NCI-H146 treated with DMSO at 0.1 percent for 48 hours (cell line): ENCODE measurements at regions not wholly inside any gene's neighbourhood (a gene's known extent, or its start where the extent isn't known, plus 50 kb on each side); places are given as distances from the start of the nearest gene placed in this dataset.
"Not testable (repeated sequence)": the region's sequence is repeated elsewhere in the genome, so short reads cannot be mapped to it uniquely, and the experiment has no call there.

Experiments used
- DNase-seq: peaks from one replicate; lab custom pipeline; 2025; ENCODE audit not compliant: unreplicated experiment; lab: John Stamatoyannopoulos, UW

DNA sequence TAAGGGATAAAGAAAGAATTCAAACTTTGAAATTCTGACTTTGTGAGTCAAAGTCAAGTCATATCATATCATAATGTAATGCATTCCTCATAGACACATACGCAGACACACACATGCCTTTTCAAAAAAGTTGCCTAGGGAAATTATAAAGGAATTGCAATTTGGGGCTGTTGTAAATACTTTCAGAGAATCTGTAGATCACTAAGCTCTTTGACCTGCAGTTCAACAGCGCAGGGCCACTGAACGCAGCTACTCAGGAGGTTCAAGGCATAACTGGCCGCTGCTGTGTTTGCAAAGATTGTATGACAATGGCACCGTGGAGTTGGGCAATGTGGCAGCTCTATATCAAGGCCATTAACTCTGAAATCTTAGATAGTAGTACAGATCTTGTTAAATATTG is 188.4 kb upstream of the THRB start:
- no peak for DNase-seq

DNA sequence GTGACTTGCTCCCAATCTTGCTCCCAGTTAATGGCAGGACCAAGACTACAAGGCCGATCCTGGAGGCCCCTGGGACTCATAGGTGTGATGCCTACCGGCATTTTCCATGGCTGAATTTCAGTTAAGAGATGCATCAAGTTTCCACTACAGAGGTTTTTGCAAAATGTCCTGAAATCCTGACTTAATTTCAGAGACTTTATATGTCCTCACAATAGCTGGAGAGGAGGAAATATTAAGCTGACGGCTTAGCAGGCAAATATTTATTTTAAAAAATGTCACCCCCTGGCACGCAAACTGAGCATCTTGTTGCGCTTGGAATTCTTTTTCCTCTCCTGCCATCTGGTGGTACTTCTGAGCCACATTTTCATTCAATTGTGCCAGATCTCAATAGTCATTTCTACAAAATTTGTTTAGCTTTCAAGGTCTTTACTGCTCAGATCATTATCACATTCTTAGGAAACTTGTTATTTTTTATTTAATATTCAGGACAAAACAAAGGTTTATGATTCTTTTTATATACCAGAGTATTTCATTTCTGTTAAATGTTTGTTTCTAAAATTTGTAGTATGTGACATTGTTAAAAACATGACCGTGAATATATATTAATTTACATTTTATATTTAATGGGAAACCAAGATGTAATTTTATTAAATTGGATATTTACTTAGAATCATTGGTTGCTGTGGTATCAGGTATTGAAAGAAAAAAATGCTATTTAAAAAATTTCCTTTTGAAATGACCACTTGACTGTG is 189.2 kb upstream of the THRB start:
- peak; percentile 32 for DNase-seq

DNA sequence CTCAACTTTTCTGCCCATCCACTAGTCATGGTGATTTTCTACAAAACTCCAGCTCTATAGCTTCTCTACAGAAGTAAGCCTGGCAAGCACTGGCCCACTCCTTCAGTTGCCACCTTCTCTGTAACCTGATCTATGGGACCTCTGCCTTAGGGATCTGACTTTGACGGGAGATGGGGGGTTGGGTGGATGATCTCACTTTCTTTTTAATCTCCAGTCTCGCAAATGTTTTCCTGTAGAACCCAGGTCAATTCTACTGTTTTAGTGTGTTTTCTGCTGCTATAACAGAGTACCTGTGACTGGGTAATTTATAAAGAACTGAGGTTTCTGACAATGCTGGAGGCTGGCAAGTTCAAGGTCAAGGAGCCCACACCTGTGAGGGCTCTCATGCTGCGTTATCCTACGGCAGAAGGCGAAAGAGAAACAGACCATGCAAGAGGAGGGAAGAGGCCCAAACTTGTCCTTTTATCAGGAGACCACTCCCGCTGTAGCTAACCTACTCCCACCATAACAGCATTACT is 189.9 kb upstream of the THRB start:
- DNase-seq = no peak

DNA sequence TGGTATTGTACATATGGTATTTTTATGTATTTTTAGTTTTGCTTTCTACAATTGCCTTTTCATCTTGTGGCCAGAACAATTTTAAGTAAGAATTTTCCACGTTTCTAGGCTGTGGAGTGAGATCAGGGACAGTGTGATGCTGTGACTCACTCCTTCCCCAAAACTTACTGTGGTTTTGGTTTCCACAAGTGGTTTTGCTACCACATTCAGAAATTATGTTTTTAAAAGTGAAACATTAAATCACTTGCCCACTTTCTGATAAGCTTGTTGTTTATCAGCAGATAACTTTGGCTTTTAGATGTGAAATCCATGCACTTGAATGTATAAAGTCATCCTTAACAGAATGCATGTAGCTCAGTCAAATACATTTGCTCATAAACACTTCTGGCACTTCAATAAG is 192.2 kb upstream of the THRB start:
- DNase-seq = no peak

DNA sequence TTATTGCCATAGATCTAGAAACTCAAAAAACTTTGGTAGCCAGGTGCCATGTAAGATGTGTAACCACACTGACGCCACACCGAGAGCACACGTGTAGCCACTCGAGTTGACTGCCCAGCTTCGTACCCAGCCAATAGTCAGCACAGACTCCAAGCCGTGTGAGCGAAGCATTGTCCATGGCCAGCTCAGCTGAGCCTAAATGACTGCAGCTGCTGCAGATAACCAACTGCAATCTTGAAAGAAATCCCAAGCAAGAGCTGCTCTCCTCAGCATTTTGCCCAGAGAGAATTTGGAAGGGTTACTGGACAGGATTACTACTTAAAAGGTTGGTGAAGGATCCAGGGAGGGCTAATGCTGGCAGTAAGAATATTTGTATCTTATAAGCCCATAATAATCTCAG is 193.0 kb upstream of the THRB start:
- no peak for DNase-seq

DNA sequence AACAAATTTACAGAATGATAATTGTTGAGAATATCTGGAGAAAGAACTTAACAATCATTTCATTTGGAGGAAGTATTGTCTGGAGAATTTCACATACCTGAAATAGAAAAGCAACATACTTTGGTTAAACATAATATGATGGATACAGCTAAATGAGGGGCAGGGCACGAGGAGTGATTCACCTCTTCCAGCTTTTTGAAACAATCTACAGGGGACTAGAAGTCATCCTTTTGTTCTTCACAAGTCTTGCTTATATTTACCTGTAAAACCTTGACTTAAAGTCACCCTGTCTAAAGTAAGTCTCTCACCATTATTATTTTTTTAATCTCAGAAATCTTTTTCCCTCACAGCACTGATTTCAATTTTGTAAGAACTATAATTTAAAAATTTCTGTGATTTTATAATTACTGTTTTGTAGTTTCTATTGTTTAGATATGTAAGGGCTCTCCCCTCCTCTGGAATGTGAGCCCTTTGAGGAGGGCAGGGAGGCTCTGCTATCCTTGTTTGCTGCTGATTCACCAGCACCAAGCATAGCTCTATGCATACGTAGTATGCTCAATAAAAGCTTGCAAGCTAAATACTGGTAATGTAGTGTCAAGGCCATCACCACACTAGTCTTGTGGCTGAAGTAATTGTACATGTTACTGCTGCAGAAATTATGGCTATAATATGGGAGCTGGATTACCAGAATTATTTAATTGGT is 193.9 kb upstream of the THRB start:
- no peak for DNase-seq

DNA sequence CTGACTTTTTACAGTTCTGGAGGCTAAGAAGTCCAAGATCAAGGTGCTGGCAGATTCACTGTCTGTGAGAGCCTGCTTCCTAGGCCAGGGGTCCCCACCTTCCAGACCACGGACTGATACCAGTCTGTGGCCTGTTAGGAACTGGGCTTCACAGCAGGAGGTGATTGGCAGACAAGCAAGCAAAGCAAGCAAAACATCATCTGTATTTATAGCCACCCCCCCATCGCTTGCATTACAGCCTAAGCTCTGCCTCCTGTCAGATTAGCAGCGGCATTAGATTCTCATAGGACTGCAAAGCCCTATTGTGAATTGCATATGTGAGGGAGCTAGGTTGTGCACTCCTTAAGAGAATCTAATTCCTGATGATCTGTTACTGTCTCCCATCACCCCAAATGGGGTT is 194.7 kb upstream of the THRB start:
- no peak for DNase-seq

DNA sequence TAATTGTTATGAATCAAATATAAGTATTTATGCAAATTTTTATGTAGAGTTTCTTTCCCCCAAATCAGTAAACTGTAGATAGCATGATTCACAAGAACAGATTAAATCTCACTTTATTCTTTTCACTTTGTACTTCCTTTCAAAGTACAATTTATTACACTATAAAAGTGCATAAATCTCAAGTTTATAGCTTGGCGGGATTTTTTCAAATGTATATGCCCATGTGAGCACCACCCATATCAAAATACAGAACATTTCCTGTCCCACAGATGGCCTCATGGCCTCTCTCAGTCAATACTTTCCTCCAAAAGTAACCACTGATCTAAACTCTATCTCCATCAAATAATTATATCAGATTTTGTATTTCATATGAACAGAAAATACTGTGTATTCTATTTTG is 196.1 kb upstream of the THRB start:
- no peak for DNase-seq

DNA sequence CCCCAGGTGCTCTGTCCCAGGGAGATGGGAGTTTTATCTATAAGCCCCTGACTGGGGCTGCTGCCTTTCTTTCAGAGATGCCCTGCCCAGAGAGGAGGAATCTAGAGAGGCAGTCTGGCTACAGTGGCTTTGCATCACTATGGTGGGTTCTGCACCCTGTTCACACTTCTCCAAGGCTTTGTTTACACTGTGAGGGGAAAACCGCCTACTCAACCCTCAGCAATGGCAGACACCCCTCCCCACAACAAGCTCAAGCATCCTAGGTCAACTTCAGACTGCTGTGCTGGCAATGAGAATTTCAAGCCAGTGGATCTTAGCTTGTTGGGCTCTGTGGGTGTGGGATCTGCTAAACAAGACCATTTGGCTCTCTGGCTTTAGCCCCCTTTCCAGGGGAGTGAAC is 204.4 kb upstream of the THRB start:
- DNase-seq = not testable (repeated sequence)

DNA sequence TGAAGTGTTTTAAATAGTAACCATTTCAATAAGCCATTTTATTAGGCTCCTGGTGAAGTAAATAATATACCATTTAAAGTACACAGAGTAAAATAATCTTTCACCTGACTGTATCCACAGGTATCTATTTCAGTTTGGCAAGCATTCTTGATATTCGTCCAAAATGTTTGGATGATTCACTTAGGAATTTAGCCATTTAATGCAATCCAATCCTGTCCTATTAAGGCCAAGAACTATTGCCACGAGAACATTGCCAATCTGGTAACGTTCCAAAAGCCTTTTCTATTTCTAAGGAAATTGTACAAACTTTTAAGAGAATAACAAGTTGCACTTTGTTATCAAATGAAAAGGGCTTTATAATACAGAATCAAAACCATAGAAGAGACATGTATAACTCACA is 209.8 kb upstream of the THRB start:
- no peak for DNase-seq

DNA sequence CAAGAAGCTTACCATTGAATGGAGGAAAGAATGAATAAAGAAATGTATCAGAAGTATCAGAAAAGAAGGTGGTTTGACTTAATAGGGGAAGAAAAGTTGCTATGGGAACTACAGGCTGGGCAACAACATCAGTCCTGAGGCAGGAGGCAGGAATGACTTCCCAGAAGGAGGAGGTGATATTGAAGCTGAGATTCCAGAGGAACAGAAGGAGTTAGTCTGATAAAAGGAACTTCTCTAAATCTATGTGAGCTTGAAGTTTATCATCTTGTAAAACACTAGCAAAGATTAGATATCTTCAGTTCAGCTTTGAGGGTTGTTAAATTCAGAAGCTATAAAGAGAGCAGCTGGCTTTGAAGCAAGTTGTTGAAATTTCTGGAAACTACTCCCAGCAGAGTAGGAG is 213.3 kb upstream of the THRB start:
- no peak for DNase-seq

DNA sequence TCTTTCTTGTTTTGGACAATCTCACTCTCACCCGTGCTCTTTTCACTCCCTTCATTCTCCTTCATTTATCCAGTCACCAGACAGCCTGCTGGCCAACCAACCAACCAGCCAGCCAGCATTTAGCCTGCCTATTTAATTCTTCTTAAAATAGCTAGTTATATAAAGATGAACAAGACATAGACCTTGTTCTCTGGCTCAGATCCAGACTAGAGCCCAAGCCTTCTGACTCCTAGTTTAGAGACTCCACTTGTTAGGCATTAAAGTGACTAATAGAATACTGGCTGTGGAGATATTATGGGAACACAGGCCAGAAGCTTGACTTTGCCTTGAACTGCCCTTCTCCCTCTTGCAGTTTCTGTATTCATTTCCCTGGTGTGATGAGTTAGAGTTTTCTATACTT is 215.3 kb upstream of the THRB start:
- no peak for DNase-seq

DNA sequence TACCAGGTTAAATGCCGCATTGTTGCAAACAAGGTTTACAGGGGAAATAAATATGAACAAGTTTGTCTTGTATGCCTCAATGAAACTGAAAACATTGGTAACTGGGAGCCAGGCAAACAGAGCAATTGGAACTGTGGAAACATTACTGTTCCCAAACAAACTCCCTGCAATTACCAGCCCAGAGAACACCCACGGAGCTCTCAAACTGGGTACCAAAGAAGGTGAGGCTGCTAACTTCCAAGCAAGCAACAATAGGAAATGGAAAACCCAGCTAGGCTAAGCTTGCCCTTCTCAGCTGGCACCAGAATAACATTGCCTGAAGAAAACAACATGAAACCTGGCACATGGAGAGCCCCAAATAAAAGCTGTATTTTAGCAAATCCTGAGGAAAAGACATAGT is 218.9 kb upstream of the THRB start:
- DNase-seq = no peak

DNA sequence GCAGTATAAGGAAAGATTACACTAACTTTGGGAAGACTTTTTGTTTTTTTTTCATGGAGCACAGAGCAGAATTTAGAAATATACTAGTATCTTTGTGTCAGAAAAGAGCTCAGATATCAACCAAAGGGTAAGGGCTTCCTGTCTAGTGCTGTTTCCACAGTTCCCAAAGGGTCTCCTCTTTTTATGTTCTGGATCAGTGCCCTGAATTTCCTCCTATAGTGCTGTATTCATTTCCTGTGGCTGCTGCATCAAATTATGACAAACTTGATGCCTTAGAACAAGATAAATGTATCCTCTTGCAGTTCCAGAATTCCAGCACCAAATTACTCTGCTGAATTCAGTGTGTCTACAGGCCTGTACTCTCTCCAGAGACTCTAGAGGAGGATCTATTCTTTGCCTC is 219.8 kb upstream of the THRB start:
- DNase-seq = no peak

DNA sequence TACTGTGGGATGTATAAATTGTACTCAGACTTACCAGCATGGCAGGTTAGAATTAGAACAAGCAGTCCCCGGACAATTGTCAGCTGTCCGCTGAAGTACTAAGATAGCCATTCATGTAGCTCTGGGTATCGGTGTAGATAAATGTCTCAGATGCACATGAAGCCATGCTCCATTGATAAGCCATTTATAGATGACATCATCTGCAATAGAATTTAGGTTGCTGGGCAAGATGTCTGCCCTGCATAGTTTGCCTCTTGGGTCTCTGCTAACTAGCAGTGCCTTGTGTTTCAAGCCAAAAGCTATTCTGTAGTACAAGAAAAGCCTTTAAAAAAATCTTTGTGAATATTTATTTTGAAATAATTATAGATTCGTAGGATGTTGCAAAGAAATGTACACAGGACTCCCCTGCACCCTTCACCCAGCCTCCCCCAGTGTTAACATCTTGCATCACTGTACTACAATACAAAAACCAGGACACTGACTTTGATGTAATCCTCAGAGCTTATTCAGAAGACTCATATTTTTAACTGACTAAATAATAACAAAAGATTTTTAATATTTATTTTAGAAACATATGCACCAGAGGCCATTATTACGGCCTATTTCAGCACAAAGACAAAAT is 220.6 kb upstream of the THRB start:
- DNase-seq = no peak

DNA sequence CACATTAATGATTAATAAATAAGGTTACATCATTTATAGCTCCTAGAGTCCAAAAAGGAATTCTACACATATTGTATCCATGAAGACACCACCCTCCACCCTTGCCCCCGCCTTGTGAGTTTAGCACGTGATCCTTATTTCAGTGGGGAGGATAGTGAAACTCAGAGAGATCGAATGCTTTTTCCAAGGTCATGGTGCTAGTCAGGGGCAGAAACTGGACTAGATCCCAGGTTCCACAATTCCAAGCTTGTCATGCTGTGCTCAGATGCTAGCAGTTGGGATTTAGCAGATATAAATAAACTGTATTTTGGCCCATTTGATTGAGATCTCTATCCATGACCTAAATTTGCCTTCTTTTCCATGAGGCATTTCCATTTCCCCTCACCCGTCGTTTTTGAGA is 227.4 kb upstream of the THRB start:
- DNase-seq = no peak

DNA sequence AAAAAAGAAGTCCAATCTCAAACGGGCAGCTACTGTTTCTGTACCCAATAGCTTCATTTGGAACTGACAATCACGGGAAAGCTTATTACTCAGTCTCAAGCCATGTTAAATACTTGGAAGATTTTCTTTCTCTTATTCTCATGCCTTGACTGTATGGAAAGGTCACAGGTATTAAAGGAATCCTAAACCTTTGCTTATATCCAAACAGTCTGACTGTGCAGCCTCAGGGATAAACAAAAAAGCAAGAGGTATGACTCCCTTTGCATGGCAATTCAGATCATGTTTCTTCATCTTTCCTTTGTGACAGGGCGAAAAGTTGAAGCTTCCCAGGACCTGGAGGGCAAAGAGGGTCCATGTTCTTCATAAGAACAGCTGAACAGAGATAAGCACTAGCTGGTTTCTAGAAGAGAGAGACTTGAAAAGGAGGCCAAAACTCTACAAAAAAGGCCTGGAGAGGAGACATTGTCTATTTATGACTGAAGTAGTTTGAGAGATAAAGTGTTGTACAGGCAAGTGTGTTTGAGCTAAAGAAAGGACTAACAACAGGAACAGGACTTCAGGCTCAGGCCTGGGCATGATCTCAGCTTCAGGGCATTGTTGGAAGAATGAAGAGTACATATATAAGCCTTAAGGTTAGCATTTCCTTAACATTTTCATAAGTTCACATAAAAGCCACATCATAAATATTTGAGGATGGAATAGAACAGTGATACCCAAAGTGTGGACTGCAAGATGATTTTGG is 231.0 kb upstream of the THRB start:
- DNase-seq = no peak

DNA sequence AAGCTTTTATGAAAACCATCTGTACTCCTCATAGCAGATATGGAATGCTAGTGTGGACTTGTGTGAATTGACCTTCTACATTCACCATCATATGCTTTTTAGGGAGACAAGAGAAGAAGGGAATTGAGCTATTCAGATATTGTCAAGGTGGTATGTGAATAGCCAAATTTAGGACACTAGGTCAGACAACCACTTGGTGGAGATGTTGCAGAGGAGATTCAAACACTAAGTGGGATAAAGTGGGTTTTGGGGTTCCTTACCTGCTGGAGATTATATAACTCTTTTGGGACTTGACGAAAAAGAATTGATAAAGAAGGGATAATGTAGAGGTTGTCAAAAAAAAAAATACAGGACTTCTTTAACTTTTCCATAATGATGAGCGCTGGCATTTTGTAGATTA is 231.8 kb upstream of the THRB start:
- no peak for DNase-seq

DNA sequence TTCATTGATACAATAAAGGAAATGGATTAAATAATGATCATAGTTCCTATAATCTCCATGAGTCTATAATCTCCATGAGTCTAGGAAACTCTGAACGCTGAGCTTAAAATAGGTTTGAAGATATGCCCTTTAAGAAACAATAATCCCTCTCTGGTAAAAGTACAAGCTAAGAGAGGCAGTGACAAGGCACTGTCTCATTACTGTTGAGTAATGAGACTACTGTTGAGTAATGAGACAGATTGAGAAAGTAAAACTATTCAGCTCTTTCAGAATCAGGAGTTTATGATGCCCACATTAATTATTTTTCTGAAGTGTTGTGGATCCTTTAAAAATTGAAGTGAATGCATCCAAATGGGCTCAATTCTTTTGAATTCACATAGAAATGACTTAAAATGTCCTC is 235.5 kb upstream of the THRB start:
- no peak for DNase-seq

DNA sequence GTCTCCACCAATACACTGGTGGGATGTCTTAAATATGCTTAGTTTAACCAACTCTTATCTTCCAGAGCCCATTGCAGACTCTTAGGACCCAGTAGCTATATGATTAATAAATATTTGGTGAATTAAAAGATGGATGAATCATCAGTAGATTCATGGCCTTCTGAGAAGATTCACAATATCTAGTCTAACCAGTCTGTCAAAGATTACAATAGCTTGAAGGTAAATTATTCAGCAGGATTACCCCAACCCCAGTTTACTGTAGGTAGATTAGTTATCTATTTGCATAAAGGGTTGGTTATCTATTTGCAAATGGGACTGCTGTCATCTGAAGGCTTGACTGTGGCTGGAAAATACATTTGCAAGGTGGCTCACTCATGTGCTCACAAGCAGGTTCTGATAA is 239.4 kb upstream of the THRB start:
- DNase-seq = no peak

DNA sequence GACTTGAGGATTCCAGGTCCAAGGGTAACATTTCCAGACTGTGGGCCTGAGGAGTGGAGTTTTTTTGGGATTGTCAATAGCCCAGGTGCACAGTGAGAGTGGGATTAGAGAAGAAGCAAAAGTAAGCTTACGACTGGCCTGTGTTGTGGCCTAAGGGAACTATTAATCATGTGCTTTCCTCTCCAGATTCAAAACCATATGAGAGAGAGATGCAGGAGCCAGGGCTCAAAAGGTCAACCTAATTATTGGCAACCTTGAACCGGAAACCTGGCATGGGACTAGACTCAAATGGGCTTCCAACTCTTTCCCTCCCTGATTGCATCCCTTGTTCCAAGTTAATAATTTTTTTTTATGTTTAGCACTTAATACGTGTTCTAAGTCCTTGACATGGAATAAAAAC is 242.1 kb upstream of the THRB start:
- no peak for DNase-seq

DNA sequence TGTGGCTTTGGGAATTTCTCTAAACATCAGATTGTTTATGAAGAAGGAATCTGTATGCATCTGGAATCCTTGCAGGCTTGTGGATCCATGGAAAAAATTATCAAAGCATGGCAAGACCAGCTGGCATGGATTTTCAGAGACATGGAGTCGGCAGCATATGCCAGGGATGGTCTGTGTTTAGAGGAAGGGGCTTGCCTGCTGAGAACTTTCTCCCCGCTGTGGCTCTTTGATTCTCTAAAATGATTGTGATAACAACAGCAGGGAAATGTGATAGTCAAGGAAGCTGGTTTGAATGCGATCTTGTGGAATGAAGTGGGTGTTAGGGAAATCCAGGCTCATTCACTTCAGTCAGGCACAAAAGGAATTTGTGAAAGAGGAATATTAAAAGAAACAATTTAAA is 245.7 kb upstream of the THRB start:
- no peak for DNase-seq
